ENCODE measurements at regions not wholly inside any gene's neighbourhood (a gene's known extent, or its start where the extent isn't known, plus 50 kb on each side); places are given as distances from the start of the nearest gene placed in this dataset.

DNA sequence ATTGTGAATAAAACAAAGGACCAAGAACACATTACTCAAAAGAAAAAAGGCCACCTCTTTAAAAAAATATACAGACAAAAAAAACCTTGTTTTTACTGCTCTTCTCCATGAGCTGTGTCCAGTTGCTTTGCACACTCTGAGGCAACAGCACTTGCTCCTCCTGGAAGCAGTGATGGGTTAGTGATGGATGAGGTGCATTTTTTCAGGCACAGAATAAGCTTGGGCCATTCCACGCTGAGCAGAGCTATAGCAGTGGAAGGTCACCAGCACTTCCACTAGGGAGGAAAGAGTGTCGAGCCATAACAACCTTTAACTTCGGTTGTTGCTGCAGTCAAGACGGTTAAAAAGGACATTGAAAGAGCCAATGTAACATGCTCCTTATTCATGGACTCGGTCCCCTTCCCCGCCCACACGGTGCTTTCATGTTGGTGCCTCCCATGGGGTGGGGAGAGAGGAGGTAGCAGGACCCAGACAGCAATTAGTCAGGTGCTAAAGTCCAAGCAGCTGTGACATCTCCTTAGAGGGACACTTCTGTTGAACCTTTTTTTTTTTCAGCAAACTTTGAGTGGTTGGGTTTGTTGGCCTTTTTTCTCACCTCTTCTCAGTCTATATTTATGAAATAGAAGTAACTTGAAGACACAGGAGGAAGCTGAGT, 136.5 kb upstream of the ADARB2 start:
- TF ChIP-seq, protein P1, sequence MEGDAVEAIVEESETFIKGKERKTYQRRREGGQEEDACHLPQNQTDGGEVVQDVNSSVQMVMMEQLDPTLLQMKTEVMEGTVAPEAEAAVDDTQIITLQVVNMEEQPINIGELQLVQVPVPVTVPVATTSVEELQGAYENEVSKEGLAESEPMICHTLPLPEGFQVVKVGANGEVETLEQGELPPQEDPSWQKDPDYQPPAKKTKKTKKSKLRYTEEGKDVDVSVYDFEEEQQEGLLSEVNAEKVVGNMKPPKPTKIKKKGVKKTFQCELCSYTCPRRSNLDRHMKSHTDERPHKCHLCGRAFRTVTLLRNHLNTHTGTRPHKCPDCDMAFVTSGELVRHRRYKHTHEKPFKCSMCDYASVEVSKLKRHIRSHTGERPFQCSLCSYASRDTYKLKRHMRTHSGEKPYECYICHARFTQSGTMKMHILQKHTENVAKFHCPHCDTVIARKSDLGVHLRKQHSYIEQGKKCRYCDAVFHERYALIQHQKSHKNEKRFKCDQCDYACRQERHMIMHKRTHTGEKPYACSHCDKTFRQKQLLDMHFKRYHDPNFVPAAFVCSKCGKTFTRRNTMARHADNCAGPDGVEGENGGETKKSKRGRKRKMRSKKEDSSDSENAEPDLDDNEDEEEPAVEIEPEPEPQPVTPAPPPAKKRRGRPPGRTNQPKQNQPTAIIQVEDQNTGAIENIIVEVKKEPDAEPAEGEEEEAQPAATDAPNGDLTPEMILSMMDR (IDR thresholded peaks at IDR 0.05) = no peak
- TF ChIP-seq POLR2AphosphoS5 (IDR thresholded peaks at IDR 0.05) (no peak), EP300 (IDR thresholded peaks at IDR 0.05) (no peak), POLR2A (IDR thresholded peaks at IDR 0.05) (no peak)
